Endothelial cell of umbilical vein (primary cell): ENCODE measurements at regions not wholly inside any gene's neighbourhood (a gene's known extent, or its start where the extent isn't known, plus 50 kb on each side); places are given as distances from the start of the nearest gene placed in this dataset.

Experiments used
- BruUV-seq: library from RNA; stranded (reverse); fragments of 400-500 nt; replicated peaks from 2 replicates; lab custom pipeline; 2021; lab: Mats Ljungman, UMichigan
- CTCF ChIA-PET: fragments of 300-600, 350-600 bp; sonication (Branson Sonifier 250); formaldehyde crosslinking; loops from one replicate; lab custom pipeline; 2021; ENCODE audit warnings: antibody characterized with exemption, inconsistent platforms; lab: Charles Lee
- POLR2A ChIA-PET: fragments of 300-600, 350-600 bp; sonication (Branson Sonifier 250); formaldehyde crosslinking; loops from one replicate; lab custom pipeline; 2021; ENCODE audit warnings: antibody characterized with exemption, inconsistent platforms; lab: Charles Lee
- DNase-seq: peaks from one replicate; pipeline ENCODE4 v3.0.0-alpha.2; 2011; ENCODE audit warnings: low read depth, low spot score
- FAIRE-seq: peaks from 2 replicates; lab custom pipeline; 2011; peaks lifted over from hg19 to GRCh38; lab: Jason Lieb, UNC
- H2AFZ ChIP-seq: 2 replicates; pipeline ENCODE4 v1.6.0; 2012; ENCODE audit warnings: low read depth, low read length, control low read depth, inconsistent platforms
- H3K27ac ChIP-seq: 2 replicates; pipeline ENCODE4 v1.5.1; 2011; ENCODE audit warnings: low read depth, mild to moderate bottlenecking, control low read depth, low read length, moderate library complexity; ENCODE audit not compliant: insufficient read depth
- H3K27me3 ChIP-seq, 2 experiments: 2 replicates each; pipeline versions ENCODE4 v1.6.0 to v1.6.1; 2011; ENCODE audit warnings: low read length in 2 of 2, mixed read lengths in 1 of 2; ENCODE audit not compliant: control insufficient read depth in 2 of 2, insufficient read depth in 2 of 2
- H3K36me3 ChIP-seq, 2 experiments: 2 replicates in 1 of 2; 3 replicates in 1 of 2; pipeline ENCODE4 v1.5.1; 2011; ENCODE audit warnings: low read length in 2 of 2, mild to moderate bottlenecking in 1 of 2, moderate library complexity in 1 of 2; ENCODE audit not compliant: control insufficient read depth in 2 of 2, insufficient read depth in 2 of 2; ENCODE audit errors: extremely low read depth in 1 of 2
- H3K4me1 ChIP-seq: 3 replicates; pipeline ENCODE4 v1.5.1; 2011; ENCODE audit warnings: mild to moderate bottlenecking, low read length; ENCODE audit not compliant: control insufficient read depth, insufficient read depth; ENCODE audit errors: extremely low read depth
- H3K4me2 ChIP-seq: 2 replicates; pipeline ENCODE4 v1.6.1; 2011; ENCODE audit warnings: low read length, control low read depth, mixed read lengths; ENCODE audit not compliant: insufficient read depth
- H3K4me3 ChIP-seq, 3 experiments: fragments of 200-600 bp in 1 of 3; sonication (generic), shearing (Covaris generic) in 1 of 3; replicated peaks in 1 of 3; 2 replicates each; pipeline ENCODE4 v1.5.1; 2011 to 2016; ENCODE audit warnings: control low read depth in 3 of 3, low read length in 3 of 3, mild to moderate bottlenecking in 2 of 3, inconsistent platforms in 1 of 3, low read depth in 1 of 3, moderate library complexity in 1 of 3; ENCODE audit not compliant: insufficient read depth in 1 of 3
- H3K79me2 ChIP-seq: 2 replicates; pipeline ENCODE4 v1.6.0; 2012; ENCODE audit warnings: low read length, inconsistent platforms; ENCODE audit not compliant: control insufficient read depth, insufficient read depth
- H3K9ac ChIP-seq: replicated peaks from 2 replicates; pipeline ENCODE3; 2011; ENCODE audit warnings: low read length, control low read depth; ENCODE audit not compliant: insufficient read depth; ENCODE audit errors: extremely low read depth
- H3K9me1 ChIP-seq: replicated peaks from 3 replicates; pipeline ENCODE4 v1.6.0; 2011; ENCODE audit warnings: mild to moderate bottlenecking, low read length; ENCODE audit not compliant: control insufficient read depth, insufficient read depth; ENCODE audit errors: extremely low read depth
- H3K9me3 ChIP-seq: replicated peaks from 2 replicates; pipeline ENCODE4 v1.5.1; 2012; ENCODE audit warnings: low read length, inconsistent platforms; ENCODE audit not compliant: control insufficient read depth, insufficient read depth
- H4K20me1 ChIP-seq: replicated peaks from 2 replicates; pipeline ENCODE3; 2011; ENCODE audit warnings: mild to moderate bottlenecking, low read length; ENCODE audit not compliant: control insufficient read depth, insufficient read depth; ENCODE audit errors: extremely low read depth
- EZH2 ChIP-seq: IDR thresholded peaks from 2 replicates; pipeline ENCODE4 v1.6.1; 2012; ENCODE audit warnings: borderline replicate concordance, low read depth, mild to moderate bottlenecking, moderate library complexity, low read length, inconsistent platforms; ENCODE audit not compliant: severe bottlenecking
- FOS ChIP-seq: IDR thresholded peaks from 2 replicates; pipeline ENCODE4 v1.6.1; 2011; ENCODE audit warnings: mild to moderate bottlenecking, low read length, moderate library complexity, borderline replicate concordance; ENCODE audit not compliant: insufficient read depth
- GATA2 ChIP-seq: IDR thresholded peaks from 2 replicates; pipeline ENCODE4 v1.7.0; 2011; ENCODE audit warnings: low read depth, mild to moderate bottlenecking, moderate library complexity, mixed read lengths, low read length; ENCODE audit not compliant: insufficient read length, insufficient read depth
- JUN ChIP-seq: IDR thresholded peaks from 2 replicates; pipeline ENCODE4 v1.6.1; 2011; ENCODE audit warnings: borderline replicate concordance, low read depth; ENCODE audit not compliant: insufficient read length, insufficient read depth
- MAX ChIP-seq: IDR thresholded peaks from 2 replicates; pipeline ENCODE4 v1.6.1; 2011; ENCODE audit not compliant: insufficient read depth, insufficient read length
- MYC ChIP-seq: IDR thresholded peaks from one replicate; pipeline ENCODE4 v1.6.1; 2011; ENCODE audit warnings: mild to moderate bottlenecking, low read depth, low read length
- POLR2A ChIP-seq: IDR thresholded peaks from 2 replicates; pipeline ENCODE4 v1.6.1; 2012; ENCODE audit warnings: low read depth, mild to moderate bottlenecking, control low read depth, low read length
- POLR2AphosphoS5 ChIP-seq: IDR thresholded peaks from 2 replicates; pipeline ENCODE4 v1.6.1; 2012; ENCODE audit warnings: low read depth, mild to moderate bottlenecking, control low read depth, low read length, moderate library complexity; ENCODE audit not compliant: insufficient read depth
- dilution Hi-C: fragments of 300-500 bp; cut with MboI; formaldehyde crosslinking; loops from one replicate; pipeline ENCODE4 v1.15.0; 2019; ENCODE audit warnings: low sequenced_read_pairs; ENCODE audit not compliant: extremely low pct_ligation_motif_present
- intact Hi-C: fragments of 100-400 bp; cut with micrococcal nuclease; formaldehyde crosslinking; loops from one replicate; pipeline ENCODE4 v1.10.0; 2022
- TF ChIP-seq, protein P1 (sequence below), 2 donors: IDR thresholded peaks; 1 replicate in 1 of 2; 2 replicates in 1 of 2; pipeline ENCODE4 v1.5.1; 2011; ENCODE audit warnings: low read length in 2 of 2, mild to moderate bottlenecking in 2 of 2, moderate library complexity in 2 of 2, control low read depth in 1 of 2, inconsistent platforms in 1 of 2, low read depth in 1 of 2; ENCODE audit not compliant: insufficient read depth in 1 of 2; ENCODE audit errors: extremely low read depth in 1 of 2

DNA sequence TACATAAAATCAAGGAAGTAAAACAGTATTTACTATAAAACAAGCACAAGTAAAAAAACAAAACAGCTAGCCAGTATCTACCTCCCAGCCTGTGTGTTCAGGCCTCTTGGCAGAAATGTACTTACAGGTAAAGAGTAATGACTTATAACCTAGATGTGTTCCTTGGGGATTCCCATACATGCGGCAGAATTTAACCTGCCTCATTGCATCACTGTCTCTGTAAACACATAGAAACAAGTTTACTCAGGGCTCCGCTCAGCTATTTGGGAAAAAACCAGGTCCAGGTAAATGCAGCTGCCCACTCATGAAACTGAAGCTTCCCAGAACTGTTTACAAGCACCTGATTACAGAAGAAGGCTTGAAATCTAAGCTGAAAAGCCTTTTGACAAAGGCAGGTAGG lies 50.7 kb upstream of the SERP2 start:
- no peaks in the 10 kb centered on the region for H3K27me3 ChIP-seq
- intact Hi-C loops = no loop called here
- no peak for TF ChIP-seq EZH2
- no peak for TF ChIP-seq JUN
- no peak for TF ChIP-seq MAX
- TF ChIP-seq FOS = no peak
- TF ChIP-seq POLR2A = no peak
- no peak for TF ChIP-seq MYC
- TF ChIP-seq, protein P1, sequence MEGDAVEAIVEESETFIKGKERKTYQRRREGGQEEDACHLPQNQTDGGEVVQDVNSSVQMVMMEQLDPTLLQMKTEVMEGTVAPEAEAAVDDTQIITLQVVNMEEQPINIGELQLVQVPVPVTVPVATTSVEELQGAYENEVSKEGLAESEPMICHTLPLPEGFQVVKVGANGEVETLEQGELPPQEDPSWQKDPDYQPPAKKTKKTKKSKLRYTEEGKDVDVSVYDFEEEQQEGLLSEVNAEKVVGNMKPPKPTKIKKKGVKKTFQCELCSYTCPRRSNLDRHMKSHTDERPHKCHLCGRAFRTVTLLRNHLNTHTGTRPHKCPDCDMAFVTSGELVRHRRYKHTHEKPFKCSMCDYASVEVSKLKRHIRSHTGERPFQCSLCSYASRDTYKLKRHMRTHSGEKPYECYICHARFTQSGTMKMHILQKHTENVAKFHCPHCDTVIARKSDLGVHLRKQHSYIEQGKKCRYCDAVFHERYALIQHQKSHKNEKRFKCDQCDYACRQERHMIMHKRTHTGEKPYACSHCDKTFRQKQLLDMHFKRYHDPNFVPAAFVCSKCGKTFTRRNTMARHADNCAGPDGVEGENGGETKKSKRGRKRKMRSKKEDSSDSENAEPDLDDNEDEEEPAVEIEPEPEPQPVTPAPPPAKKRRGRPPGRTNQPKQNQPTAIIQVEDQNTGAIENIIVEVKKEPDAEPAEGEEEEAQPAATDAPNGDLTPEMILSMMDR (IDR thresholded peaks at IDR 0.05; ENCODE audit: extremely low read depth in 1 of 2, insufficient read depth in 1 of 2, low read depth in 1 of 2, low read length in 2 of 2) = no peak
- TF ChIP-seq GATA2 = no peak
- no peak for TF ChIP-seq POLR2AphosphoS5

More for the DNA sequence above, 50.7 kb upstream of the SERP2 start:
- no peak overlapping the region for H3K4me3 ChIP-seq
- H3K9me3 ChIP-seq = no peaks in the 10 kb centered on the region
- H3K4me2 ChIP-seq = no peak overlapping the region
- DNase-seq = no peak
- no peak overlapping the region for H2AFZ ChIP-seq
- FAIRE-seq = no peak
- no TSS peak for BruUV-seq
- no peak overlapping the region for H3K27ac ChIP-seq
- no peak overlapping the region for H3K9ac ChIP-seq
- CTCF ChIA-PET = no interaction called here
- no peaks in the 10 kb centered on the region for H3K4me1 ChIP-seq
- no peaks in the 10 kb centered on the region for H4K20me1 ChIP-seq
- POLR2A ChIA-PET = interaction anchor here (1.2 kb wide), 1 partner anchor 114 kb away, joined by 3 read pairs; no protein-coding TSS in a partner anchor
- H3K36me3 ChIP-seq = no peaks in the 10 kb centered on the region
- dilution Hi-C loops = no loop called here
- no peaks in the 10 kb centered on the region for H3K79me2 ChIP-seq
- H3K9me1 ChIP-seq = no peaks in the 10 kb centered on the region
